SK-N-SH (cell line): ENCODE measurements at regions not wholly inside any gene's neighbourhood (a gene's known extent, or its start where the extent isn't known, plus 50 kb on each side); places are given as distances from the start of the nearest gene placed in this dataset.

ENCODE experiments used
- CTCF ChIA-PET: fragments of 300-600, 350-600 bp; formaldehyde crosslinking; extraction: SDS; loops from one replicate; lab custom pipeline; 2021; lab: Yijun Ruan, JAX
- POLR2A ChIA-PET: fragments of 350-600 bp; sonication (Branson Sonifier 250); formaldehyde crosslinking; extraction: SDS; loops from one replicate; lab custom pipeline; 2020; ENCODE audit warnings: antibody characterized with exemption, inconsistent platforms; lab: Yijun Ruan, JAX
- DNase-seq: peaks from one replicate; pipeline ENCODE4 v3.0.0; 2012
- H2AFZ ChIP-seq: fragments of 200-600 bp; sonication (generic); 2 replicates; pipeline ENCODE4 v1.8.1; 2016; ENCODE audit warnings: antibody characterized with exemption, mild to moderate bottlenecking, low read depth
- H3F3A ChIP-seq: fragments of 200-600 bp; sonication (generic); replicated peaks from 2 replicates; pipeline ENCODE3; 2016; ENCODE audit warnings: antibody characterized with exemption, mild to moderate bottlenecking; ENCODE audit not compliant: insufficient read depth
- H3K27ac ChIP-seq, 2 experiments: fragments of 200-500 bp in 1 of 2; fragments of 200-600 bp in 1 of 2; sonication (Bioruptor generic) in 1 of 2; sonication (generic), shearing (Covaris generic) in 1 of 2; 2 replicates each; pipeline versions ENCODE4 v1.5.1 to v1.6.1; 2014 to 2016; ENCODE audit warnings: low read depth in 2 of 2, inconsistent platforms in 1 of 2, low read length in 1 of 2, mild to moderate bottlenecking in 1 of 2, mixed read lengths in 1 of 2
- H3K27me3 ChIP-seq: fragments of 200-600 bp; sonication (generic), shearing (Covaris generic); 2 replicates; pipeline ENCODE4 v1.6.1; 2016; ENCODE audit warnings: mixed run types; ENCODE audit not compliant: insufficient read depth
- H3K36me3 ChIP-seq, 2 experiments: fragments of 200-500 bp in 1 of 2; fragments of 200-600 bp in 1 of 2; sonication (Bioruptor generic) in 1 of 2; sonication (generic) in 1 of 2; replicated peaks in 1 of 2; 2 replicates each; pipeline versions ENCODE3 to v1.5.1; 2014 to 2016; ENCODE audit warnings: low read length in 1 of 2, mild to moderate bottlenecking in 1 of 2; ENCODE audit not compliant: insufficient read depth in 2 of 2, control insufficient read depth in 1 of 2
- H3K4me1 ChIP-seq, 2 experiments: fragments of 200-500 bp in 1 of 2; fragments of 200-600 bp in 1 of 2; sonication (Bioruptor generic) in 1 of 2; sonication (generic), shearing (Covaris generic) in 1 of 2; 2 replicates each; pipeline versions ENCODE4 v1.5.1 to v1.6.1; 2014 to 2016; ENCODE audit warnings: low read depth in 1 of 2, low read length in 1 of 2, mixed run types in 1 of 2; ENCODE audit not compliant: insufficient read depth in 2 of 2, control insufficient read depth in 1 of 2
- H3K4me2 ChIP-seq: fragments of 200-600 bp; sonication (generic), shearing (Covaris generic); 2 replicates; pipeline ENCODE4 v1.6.1; 2017; ENCODE audit warnings: mixed run types
- H3K4me3 ChIP-seq, 2 experiments: fragments of 200-500 bp in 1 of 2; fragments of 200-600 bp in 1 of 2; sonication (Bioruptor generic) in 1 of 2; sonication (generic), shearing (Covaris generic) in 1 of 2; 2 replicates each; pipeline versions ENCODE4 v1.5.1 to v1.8.1; 2014 to 2016; ENCODE audit warnings: low read depth in 2 of 2, inconsistent platforms in 1 of 2, low read length in 1 of 2, mild to moderate bottlenecking in 1 of 2, mixed read lengths in 1 of 2, moderate library complexity in 1 of 2
- H3K79me2 ChIP-seq: fragments of 200-600 bp; sonication (generic); 2 replicates; pipeline ENCODE4 v1.8.1; 2017; ENCODE audit warnings: mild to moderate bottlenecking; ENCODE audit not compliant: insufficient read depth
- H3K9ac ChIP-seq: fragments of 200-600 bp; sonication (generic); 2 replicates; pipeline ENCODE4 v1.6.1; 2017; ENCODE audit warnings: mixed run types
- H3K9me2 ChIP-seq: fragments of 200-600 bp; sonication (generic); 2 replicates; pipeline ENCODE4 v1.6.1; 2017; ENCODE audit warnings: mixed run types
- H3K9me3 ChIP-seq: fragments of 200-600 bp; sonication (generic); 2 replicates; pipeline ENCODE4 v1.6.1; 2017; ENCODE audit warnings: mixed run types, mild to moderate bottlenecking, moderate library complexity
- H4K20me1 ChIP-seq: fragments of 200-600 bp; sonication (generic); 2 replicates; pipeline ENCODE4 v1.6.1; 2017; ENCODE audit warnings: mild to moderate bottlenecking, mixed run types; ENCODE audit not compliant: insufficient read depth
- ELF1 ChIP-seq: IDR thresholded peaks from 2 replicates; pipeline ENCODE4 v1.4.0; 2012
- EP300 ChIP-seq, 2 experiments: IDR thresholded peaks; 2 replicates each; pipeline versions ENCODE4 v1.4.0 to v1.6.1; 2012; ENCODE audit warnings: borderline replicate concordance in 1 of 2, low read depth in 1 of 2, low read length in 1 of 2
- FOSL2 ChIP-seq: IDR thresholded peaks from 2 replicates; pipeline ENCODE4 v1.4.0; 2012; ENCODE audit warnings: low read depth, mild to moderate bottlenecking, moderate library complexity, borderline replicate concordance
- FOXJ3 ChIP-seq: sonication (generic); formaldehyde crosslinking; IDR thresholded peaks from 2 replicates; pipeline ENCODE4 v1.5.1; 2020; ENCODE audit warnings: mild to moderate bottlenecking, missing genetic modification reagents
- GABPA ChIP-seq: IDR thresholded peaks from 2 replicates; pipeline ENCODE4 v1.4.0; 2012; ENCODE audit warnings: low read depth, mild to moderate bottlenecking
- IRF3 ChIP-seq: fragments of 150-350 bp; IDR thresholded peaks from 2 replicates; pipeline ENCODE4 v1.6.1; 2016; ENCODE audit warnings: mild to moderate bottlenecking, low read depth, low read length
- JUND ChIP-seq: IDR thresholded peaks from 2 replicates; pipeline ENCODE4 v1.4.0; 2012
- MEF2A ChIP-seq: IDR thresholded peaks from 2 replicates; pipeline ENCODE4 v1.4.0; 2012; ENCODE audit warnings: low read depth, borderline replicate concordance
- MXI1 ChIP-seq: IDR thresholded peaks from 2 replicates; pipeline ENCODE4 v1.6.1; 2012; ENCODE audit warnings: mild to moderate bottlenecking, low read depth, low read length, improper control_type of control experiment
- NFIC ChIP-seq: IDR thresholded peaks from 2 replicates; pipeline ENCODE4 v1.4.0; 2012; ENCODE audit warnings: borderline replicate concordance
- NRF1 ChIP-seq: IDR thresholded peaks from 2 replicates; pipeline ENCODE4 v1.6.1; 2012; ENCODE audit warnings: low read depth, mild to moderate bottlenecking, low read length
- PBX3 ChIP-seq: IDR thresholded peaks from 2 replicates; pipeline ENCODE4; 2012
- POLR2AphosphoS5 ChIP-seq: IDR thresholded peaks from 2 replicates; pipeline ENCODE4 v1.6.1; 2012; ENCODE audit warnings: low read depth, low read length
- RAD21 ChIP-seq: IDR thresholded peaks from 2 replicates; pipeline ENCODE4 v1.6.1; 2012; ENCODE audit warnings: mild to moderate bottlenecking, low read length
- RCOR1 ChIP-seq: fragments of 150-350 bp; IDR thresholded peaks from 2 replicates; pipeline ENCODE4 v1.6.1; 2017; ENCODE audit warnings: antibody characterized with exemption, low read length
- RFX5 ChIP-seq: IDR thresholded peaks from 2 replicates; pipeline ENCODE4 v1.6.1; 2012; ENCODE audit warnings: mild to moderate bottlenecking, improper control_type of control experiment, low read length
- RXRA ChIP-seq: IDR thresholded peaks from 2 replicates; pipeline ENCODE4 v1.4.0; 2012; ENCODE audit warnings: low read depth, mild to moderate bottlenecking, borderline replicate concordance
- SIN3A ChIP-seq: IDR thresholded peaks from 2 replicates; pipeline ENCODE4 v1.6.1; 2012; ENCODE audit warnings: low read depth, mild to moderate bottlenecking, low read length, moderate library complexity, borderline replicate concordance
- SMC3 ChIP-seq: IDR thresholded peaks from 2 replicates; pipeline ENCODE4 v1.6.1; 2012; ENCODE audit warnings: low read depth, low read length, improper control_type of control experiment
- TAF1 ChIP-seq: IDR thresholded peaks from 2 replicates; pipeline ENCODE4 v1.6.1; 2012; ENCODE audit warnings: low read depth, mild to moderate bottlenecking, low read length, moderate library complexity, borderline replicate concordance
- TCF12 ChIP-seq: IDR thresholded peaks from 2 replicates; pipeline ENCODE4 v1.4.0; 2012
- TEAD4 ChIP-seq: IDR thresholded peaks from 2 replicates; pipeline ENCODE4 v1.4.0; 2012; ENCODE audit warnings: mild to moderate bottlenecking, borderline replicate concordance; ENCODE audit not compliant: insufficient read depth
- USF1 ChIP-seq: IDR thresholded peaks from 2 replicates; pipeline ENCODE4 v1.4.0; 2012; ENCODE audit warnings: low read depth, borderline replicate concordance
- YY1 ChIP-seq: IDR thresholded peaks from 2 replicates; pipeline ENCODE4 v1.4.0; 2012; ENCODE audit warnings: low read depth, mild to moderate bottlenecking
- ZBTB33 ChIP-seq: IDR thresholded peaks from 2 replicates; pipeline ENCODE4 v1.4.0; 2012; ENCODE audit warnings: low read depth, borderline replicate concordance
- WGBS: methylation state at CpG from one replicate; pipeline ENCODE4 v1.1.6; 2017; ENCODE audit warnings: low lambda C conversion rate; 5-methylcytosine and 5-hydroxymethylcytosine counted together

GRCh38 chr6:55654445-55654844 lies 75.5 kb upstream of the HMGCLL1 start:
- no peak overlapping the region for H3K27ac ChIP-seq
- no peaks in the 10 kb centered on the region for H3K79me2 ChIP-seq
- no peaks in the 10 kb centered on the region for H3K27me3 ChIP-seq
- no peaks in the 10 kb centered on the region for H3K9me2 ChIP-seq
- H3K36me3 ChIP-seq = no peaks in the 10 kb centered on the region
- no peaks in the 10 kb centered on the region for H3K9me3 ChIP-seq
- no peaks in the 10 kb centered on the region for H4K20me1 ChIP-seq
- H2AFZ ChIP-seq = no peak overlapping the region
- H3F3A ChIP-seq = no peaks in the 10 kb centered on the region
- ChIA-PET POLR2A (no interaction called here), CTCF (interaction anchor here (0.8 kb wide), 1 partner anchor 12 kb away, joined by 3 read pairs; no protein-coding TSS in a partner anchor)
- WGBS = 36% methylated on average over 1 of the region's 1 CpG
- no peak overlapping the region for H3K4me3 ChIP-seq
- peaks cover 0 to 4% of the 10 kb centered on the region in 2 experiments; a peak in 1 of 4 replicates for H3K4me1 ChIP-seq
- no peak for DNase-seq
- no peak overlapping the region for H3K9ac ChIP-seq
- TF ChIP-seq JUND (no peak), RCOR1 (no peak), TAF1 (no peak), USF1 (no peak), NFIC (no peak), RXRA (no peak), FOXJ3 (CRISPR knock-in tag) (no peak), SMC3 (no peak), GABPA (no peak), SIN3A (no peak), YY1 (no peak), RAD21 (no peak), IRF3 (no peak), ELF1 (no peak), MEF2A (no peak), POLR2AphosphoS5 (no peak), TEAD4 (no peak), RFX5 (no peak)
- TF ChIP-seq, all 33 proteins: peak for 0
- H3K4me2 ChIP-seq = no peak overlapping the region

GRCh38 chr6:55652429-55652828 lies 73.4 kb upstream of the HMGCLL1 start:
- Histone ChIP-seq H3K9me3 (no peaks in the 10 kb centered on the region), H3K4me2 (no peak overlapping the region), H3K4me3 (no peak overlapping the region), H3K27me3 (no peaks in the 10 kb centered on the region), H3K36me3 (no peaks in the 10 kb centered on the region), H3K9me2 (no peaks in the 10 kb centered on the region), H2AFZ (no peak overlapping the region), H3K9ac (no peak overlapping the region), H3F3A (no peaks in the 10 kb centered on the region), H4K20me1 (no peaks in the 10 kb centered on the region), H3K4me1 (peaks cover 0 to 4% of the 10 kb centered on the region in 2 experiments; a peak in 1 of 4 replicates), H3K79me2 (no peaks in the 10 kb centered on the region), H3K27ac (no peak overlapping the region)
- ChIA-PET CTCF (no interaction called here), POLR2A (no interaction called here)
- 20% methylated on average over 1 of the region's 1 CpG for WGBS
- no peak for DNase-seq
- TF ChIP-seq YY1 (no peak), TCF12 (peak; percentile 87), MXI1 (no peak), PBX3 (peak; percentile 64), ELF1 (no peak), NRF1 (no peak), RCOR1 (no peak), MEF2A (no peak), POLR2AphosphoS5 (peak; percentile 51; the same call in 1 of the 2 replicates), ZBTB33 (no peak), NFIC (no peak), USF1 (no peak), EP300 (IDR thresholded peaks at IDR 0.05; ENCODE audit: borderline replicate concordance in 1 of 2, low read depth in 1 of 2, low read length in 1 of 2) (peak in 1 of 2 experiments; percentile 56; a peak in 1 of 4 replicates), FOSL2 (no peak)
